AG04450 (cell line): ENCODE measurements at regions not wholly inside any gene's neighbourhood (a gene's known extent, or its start where the extent isn't known, plus 50 kb on each side); places are given as distances from the start of the nearest gene placed in this dataset.
A peak's percentile ranks its signal among the peaks of the same experiment; 100 is the strongest.

ENCODE experiments used
- CTCF ChIA-PET: fragments of 300-600, 350-600 bp; formaldehyde crosslinking; extraction: SDS; loops from one replicate; lab custom pipeline; 2022; ENCODE audit warnings: antibody characterized with exemption, inconsistent platforms; lab: Charles Lee
- POLR2A ChIA-PET: fragments of 350-600 bp; formaldehyde crosslinking; extraction: SDS; loops from one replicate; lab custom pipeline; 2021; ENCODE audit warnings: antibody characterized with exemption, inconsistent platforms; lab: Yijun Ruan, JAX
- DNase-seq: peaks from one replicate; pipeline ENCODE4 v3.0.0-alpha.2; 2011; ENCODE audit warnings: low read depth, low spot score
- H3K27ac ChIP-seq: one replicate; pipeline ENCODE4 v1.5.1; 2012; ENCODE audit warnings: low read depth, low read length, control low read depth
- H3K27me3 ChIP-seq: one replicate; pipeline ENCODE4 v1.6.0; 2012; ENCODE audit warnings: low read length; ENCODE audit not compliant: control insufficient read depth, insufficient read depth
- H3K4me3 ChIP-seq: 2 replicates; pipeline ENCODE4 v1.5.1; 2011; ENCODE audit warnings: mild to moderate bottlenecking, low read depth, low read length, control low read depth
- H3K9me3 ChIP-seq: 2 replicates; pipeline ENCODE4 v1.5.1; 2012; ENCODE audit warnings: low read length; ENCODE audit not compliant: control insufficient read depth, insufficient read depth
- CTCF ChIP-seq: IDR thresholded peaks from 2 replicates; pipeline ENCODE4 v1.5.1; 2011; ENCODE audit warnings: low read depth, low read length, control low read depth, inconsistent platforms

- POLR2A ChIA-PET: no interaction called here
- no peak for TF ChIP-seq CTCF
- Histone ChIP-seq H3K9me3 (no peaks in the 10 kb centered on the region), H3K4me3 (no peak overlapping the region), H3K27ac (no peak overlapping the region), H3K27me3 (no peaks in the 10 kb centered on the region)
- no peak for DNase-seq
- CTCF ChIA-PET: no interaction called here
Observed at GRCh38 chr1:194584052-194584451, 1397.6 kb upstream of the B3GALT2 start.

- no peaks in the 10 kb centered on the region for H3K9me3 ChIP-seq
- ChIA-PET CTCF (no interaction called here), POLR2A (no interaction called here)
- H3K27me3 ChIP-seq: no peaks in the 10 kb centered on the region
- DNase-seq: no peak
- no peak for TF ChIP-seq CTCF
- no peak overlapping the region for H3K27ac ChIP-seq
- no peak overlapping the region for H3K4me3 ChIP-seq
Observed at GRCh38 chr1:194570476-194570875, 1384.1 kb upstream of the B3GALT2 start.

GRCh38 chr1:194568610-194569009 lies 1382.2 kb upstream of the B3GALT2 start:
- H3K27me3 ChIP-seq: no peaks in the 10 kb centered on the region
- TF ChIP-seq CTCF: peak; percentile 29
- ChIA-PET POLR2A (no interaction called here), CTCF (no interaction called here)
- H3K4me3 ChIP-seq: no peak overlapping the region
- H3K9me3 ChIP-seq: no peaks in the 10 kb centered on the region
- no peak for DNase-seq
- H3K27ac ChIP-seq: no peak overlapping the region

- TF ChIP-seq CTCF: no peak
- ChIA-PET CTCF (no interaction called here), POLR2A (no interaction called here)
- H3K9me3 ChIP-seq: no peaks in the 10 kb centered on the region
- no peak for DNase-seq
- no peaks in the 10 kb centered on the region for H3K27me3 ChIP-seq
- H3K27ac ChIP-seq: no peak overlapping the region
- H3K4me3 ChIP-seq: no peak overlapping the region
Observed at GRCh38 chr1:194548071-194548470, 1361.7 kb upstream of the B3GALT2 start.

- TF ChIP-seq CTCF: no peak
- POLR2A ChIA-PET: no interaction called here
Observed at GRCh38 chr1:194544012-194544411, 1357.6 kb upstream of the B3GALT2 start.

More at GRCh38 chr1:194544012-194544411, 1357.6 kb upstream of the B3GALT2 start:
- Histone ChIP-seq H3K27ac (no peak overlapping the region), H3K9me3 (no peaks in the 10 kb centered on the region), H3K27me3 (no peaks in the 10 kb centered on the region), H3K4me3 (no peak overlapping the region)
- CTCF ChIA-PET: no interaction called here
- no peak for DNase-seq
